ENCODE measurements at regions not wholly inside any gene's neighbourhood (a gene's known extent, or its start where the extent isn't known, plus 50 kb on each side); places are given as distances from the start of the nearest gene placed in this dataset.

DNA sequence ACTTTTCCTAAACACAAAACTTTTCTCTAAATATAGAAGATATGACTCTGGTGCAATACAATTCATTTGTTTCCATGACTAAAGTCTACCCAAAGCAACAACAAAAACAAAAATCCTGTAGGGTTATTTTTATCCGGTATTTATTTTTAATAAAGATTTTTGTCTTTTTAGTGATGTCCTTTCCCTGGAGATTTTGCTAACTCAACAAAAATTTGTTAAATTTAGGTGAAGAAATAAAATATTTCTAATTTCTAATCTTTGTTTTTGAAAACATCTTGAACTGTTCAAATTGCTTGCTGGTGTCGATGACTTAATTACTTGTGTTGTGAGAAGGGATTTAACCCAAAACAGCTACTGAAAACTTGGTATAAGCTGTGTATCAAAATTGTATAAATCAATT is 741.8 kb downstream of the HDGFL1 start:
- DNase-seq (ENCODE audit: low read depth in 1 of 2, low spot score in 1 of 2): no peak
- ATAC-seq: no peak
- ChIA-PET POLR2A (no interaction called here), CTCF (no interaction called here)
- Histone ChIP-seq H3K27ac (no peak overlapping the region), H3K4me3 (no peak overlapping the region), H3K4me2 (no peak overlapping the region), H3K4me1 (no peaks in the 10 kb centered on the region), H3K9me3 (no peaks in the 10 kb centered on the region)
- FAIRE-seq: no peak
- TF ChIP-seq MAFK (IDR thresholded peaks at IDR 0.05; ENCODE audit: partially characterized antibody): peak; percentile 22
- TF ChIP-seq, protein P1, sequence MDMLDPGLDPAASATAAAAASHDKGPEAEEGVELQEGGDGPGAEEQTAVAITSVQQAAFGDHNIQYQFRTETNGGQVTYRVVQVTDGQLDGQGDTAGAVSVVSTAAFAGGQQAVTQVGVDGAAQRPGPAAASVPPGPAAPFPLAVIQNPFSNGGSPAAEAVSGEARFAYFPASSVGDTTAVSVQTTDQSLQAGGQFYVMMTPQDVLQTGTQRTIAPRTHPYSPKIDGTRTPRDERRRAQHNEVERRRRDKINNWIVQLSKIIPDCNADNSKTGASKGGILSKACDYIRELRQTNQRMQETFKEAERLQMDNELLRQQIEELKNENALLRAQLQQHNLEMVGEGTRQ (IDR thresholded peaks at IDR 0.05): no peak
- 54% methylated on average over 2 of the region's 2 CpGs for WGBS (ENCODE audit: missing lambda C conversion rate)

DNA sequence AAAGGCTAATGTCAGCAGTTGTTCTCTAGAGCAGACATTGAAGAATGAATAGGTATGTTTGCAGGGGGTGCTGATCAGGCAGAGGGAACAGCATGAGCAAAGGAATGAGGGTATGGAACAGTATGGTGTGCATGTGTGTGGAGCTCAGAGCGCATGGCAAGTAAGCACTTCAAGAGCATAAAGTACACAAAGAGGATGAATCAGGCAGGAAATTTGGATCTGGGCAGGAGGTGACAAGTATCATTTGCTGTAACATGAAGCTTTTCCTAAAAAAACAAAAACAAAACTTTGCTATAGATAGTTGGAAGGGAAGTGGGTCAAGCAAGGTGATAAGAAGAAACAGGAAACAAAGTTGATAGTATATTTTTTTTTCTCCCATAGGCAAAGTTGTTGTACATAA is 746.8 kb downstream of the HDGFL1 start:
- 36% methylated on average over 1 of the region's 1 CpG for WGBS (ENCODE audit: missing lambda C conversion rate)
- Histone ChIP-seq H3K4me3 (no peak overlapping the region), H3K27ac (no peak overlapping the region), H3K4me1 (no peaks in the 10 kb centered on the region), H3K4me2 (no peak overlapping the region), H3K9me3 (no peaks in the 10 kb centered on the region)
- POLR2A ChIA-PET: no interaction called here
- TF ChIP-seq SMC3 (IDR thresholded peaks at IDR 0.05) (no peak), RNF2 (IDR thresholded peaks at IDR 0.05; ENCODE audit: borderline replicate concordance, low read depth) (no peak), ESRRA (IDR thresholded peaks at IDR 0.05; ENCODE audit: borderline replicate concordance, low read length) (no peak)
- TF ChIP-seq, protein P2, sequence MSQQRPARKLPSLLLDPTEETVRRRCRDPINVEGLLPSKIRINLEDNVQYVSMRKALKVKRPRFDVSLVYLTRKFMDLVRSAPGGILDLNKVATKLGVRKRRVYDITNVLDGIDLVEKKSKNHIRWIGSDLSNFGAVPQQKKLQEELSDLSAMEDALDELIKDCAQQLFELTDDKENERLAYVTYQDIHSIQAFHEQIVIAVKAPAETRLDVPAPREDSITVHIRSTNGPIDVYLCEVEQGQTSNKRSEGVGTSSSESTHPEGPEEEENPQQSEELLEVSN (IDR thresholded peaks at IDR 0.05; ENCODE audit: borderline replicate concordance, low read depth): no peak
- ATAC-seq (no peak), DNase-seq (ENCODE audit: low read depth in 1 of 2, low spot score in 1 of 2) (no peak), FAIRE-seq (no peak)
- CTCF ChIA-PET: no interaction called here

DNA sequence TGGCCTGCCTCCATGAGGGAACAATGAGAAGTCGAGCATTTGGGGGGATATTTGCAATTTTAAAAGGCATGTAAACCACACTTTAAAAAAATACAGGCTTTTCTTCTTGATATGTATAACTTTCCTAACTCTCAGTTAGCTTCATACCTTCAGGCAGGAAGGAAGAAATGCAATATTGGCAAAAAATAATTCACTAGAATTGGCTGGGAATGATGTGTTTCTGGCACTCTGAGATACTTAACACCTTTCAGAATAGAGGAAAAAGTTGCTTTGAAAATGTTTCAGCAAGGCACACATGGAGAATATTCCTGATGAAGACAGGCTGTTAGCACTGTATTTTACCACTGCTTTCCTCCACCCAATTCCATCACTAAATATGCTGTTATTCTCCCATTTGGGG is 747.6 kb downstream of the HDGFL1 start:
- POLR2A ChIA-PET: no interaction called here

DNA sequence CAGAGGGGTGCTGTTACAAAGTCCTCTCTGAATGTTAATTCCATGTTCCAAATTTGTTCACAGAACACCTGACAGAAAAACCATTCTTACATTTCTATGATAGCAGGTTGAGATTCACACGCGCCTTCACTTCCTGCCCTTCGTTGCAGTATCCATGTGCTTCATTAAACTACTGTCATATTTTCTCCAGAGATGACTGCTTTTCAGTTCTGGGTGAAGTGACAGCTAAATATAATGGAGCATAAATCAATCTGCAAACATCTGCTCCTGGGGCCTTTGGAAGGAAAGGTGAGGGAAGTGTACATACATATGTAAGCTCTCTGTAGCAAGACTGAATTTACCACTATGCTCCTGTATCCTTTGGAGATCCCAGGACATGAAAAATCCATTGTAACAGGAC is 750.2 kb downstream of the HDGFL1 start:
- H3K4me2 ChIP-seq: no peak overlapping the region
- ATAC-seq (no peak), DNase-seq (ENCODE audit: low read depth in 1 of 2, low spot score in 1 of 2) (no peak), FAIRE-seq (no peak)
- 69% methylated on average over 3 of the region's 3 CpGs for WGBS (ENCODE audit: missing lambda C conversion rate)
- H3K4me3 ChIP-seq: no peak overlapping the region
- POLR2A ChIA-PET: no interaction called here
- CTCF ChIA-PET: no interaction called here
- H3K27ac ChIP-seq: no peak overlapping the region
- H3K4me1 ChIP-seq: no peaks in the 10 kb centered on the region
- H3K9me3 ChIP-seq: no peaks in the 10 kb centered on the region
- TF ChIP-seq CEBPB (IDR thresholded peaks at IDR 0.05): no peak
- no peak for TF ChIP-seq POLR2AphosphoS2 (conservative IDR thresholded peaks at IDR 0.05; ENCODE audit: low read length)
- TF ChIP-seq HDAC2 (IDR thresholded peaks at IDR 0.05): no peak
- TF ChIP-seq ZFP36 (IDR thresholded peaks at IDR 0.05; ENCODE audit: borderline replicate concordance, partially characterized antibody): no peak
- no peak for TF ChIP-seq KDM1A (IDR thresholded peaks at IDR 0.05; ENCODE audit: low read depth)
- TF ChIP-seq TFCP2L1 (CRISPR knock-in tag; IDR thresholded peaks at IDR 0.05): no peak
- TF ChIP-seq PHF8 (IDR thresholded peaks at IDR 0.05; ENCODE audit: borderline replicate concordance, low read depth): no peak
- no peak for TF ChIP-seq HOXB5 (CRISPR knock-in tag; IDR thresholded peaks at IDR 0.05)
- no peak for TF ChIP-seq HOXB13 (CRISPR knock-in tag; IDR thresholded peaks at IDR 0.05; ENCODE audit: low read depth)
- no peak for TF ChIP-seq TP53 (CRISPR knock-in tag; IDR thresholded peaks at IDR 0.05)
- TF ChIP-seq CBX2 (IDR thresholded peaks at IDR 0.05; ENCODE audit: borderline replicate concordance, low read depth): no peak
- TF ChIP-seq, protein P3, sequence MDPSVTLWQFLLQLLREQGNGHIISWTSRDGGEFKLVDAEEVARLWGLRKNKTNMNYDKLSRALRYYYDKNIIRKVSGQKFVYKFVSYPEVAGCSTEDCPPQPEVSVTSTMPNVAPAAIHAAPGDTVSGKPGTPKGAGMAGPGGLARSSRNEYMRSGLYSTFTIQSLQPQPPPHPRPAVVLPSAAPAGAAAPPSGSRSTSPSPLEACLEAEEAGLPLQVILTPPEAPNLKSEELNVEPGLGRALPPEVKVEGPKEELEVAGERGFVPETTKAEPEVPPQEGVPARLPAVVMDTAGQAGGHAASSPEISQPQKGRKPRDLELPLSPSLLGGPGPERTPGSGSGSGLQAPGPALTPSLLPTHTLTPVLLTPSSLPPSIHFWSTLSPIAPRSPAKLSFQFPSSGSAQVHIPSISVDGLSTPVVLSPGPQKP (IDR thresholded peaks at IDR 0.05; ENCODE audit: low read depth, low read length): no peak
- no peak for TF ChIP-seq ZNF302 (CRISPR knock-in tag; IDR thresholded peaks at IDR 0.05)

More for the DNA sequence above, 747.6 kb downstream of the HDGFL1 start:
- no peak overlapping the region for H3K4me3 ChIP-seq
- H3K4me2 ChIP-seq: no peak overlapping the region
- TF ChIP-seq TP53 (CRISPR knock-in tag; IDR thresholded peaks at IDR 0.05) (no peak), CBX2 (IDR thresholded peaks at IDR 0.05; ENCODE audit: borderline replicate concordance, low read depth) (no peak), CBX8 (IDR thresholded peaks at IDR 0.05) (no peak), MYC (IDR thresholded peaks at IDR 0.05; ENCODE audit: borderline replicate concordance, low read length) (no peak), GATA3 (IDR thresholded peaks at IDR 0.05; ENCODE audit: borderline replicate concordance) (no peak), EHMT2 (IDR thresholded peaks at IDR 0.05; ENCODE audit: low read depth) (no peak), POLR2A (IDR thresholded peaks at IDR 0.05; ENCODE audit: low read length) (no peak), ZNF302 (CRISPR knock-in tag; IDR thresholded peaks at IDR 0.05) (no peak), KDM5A (IDR thresholded peaks at IDR 0.05) (no peak), RNF2 (IDR thresholded peaks at IDR 0.05; ENCODE audit: borderline replicate concordance, low read depth) (no peak), MAZ (IDR thresholded peaks at IDR 0.05; ENCODE audit: borderline replicate concordance, low read depth, low read length) (no peak), POLR2AphosphoS2 (conservative IDR thresholded peaks at IDR 0.05; ENCODE audit: low read length) (no peak)
- TF ChIP-seq, protein P4, sequence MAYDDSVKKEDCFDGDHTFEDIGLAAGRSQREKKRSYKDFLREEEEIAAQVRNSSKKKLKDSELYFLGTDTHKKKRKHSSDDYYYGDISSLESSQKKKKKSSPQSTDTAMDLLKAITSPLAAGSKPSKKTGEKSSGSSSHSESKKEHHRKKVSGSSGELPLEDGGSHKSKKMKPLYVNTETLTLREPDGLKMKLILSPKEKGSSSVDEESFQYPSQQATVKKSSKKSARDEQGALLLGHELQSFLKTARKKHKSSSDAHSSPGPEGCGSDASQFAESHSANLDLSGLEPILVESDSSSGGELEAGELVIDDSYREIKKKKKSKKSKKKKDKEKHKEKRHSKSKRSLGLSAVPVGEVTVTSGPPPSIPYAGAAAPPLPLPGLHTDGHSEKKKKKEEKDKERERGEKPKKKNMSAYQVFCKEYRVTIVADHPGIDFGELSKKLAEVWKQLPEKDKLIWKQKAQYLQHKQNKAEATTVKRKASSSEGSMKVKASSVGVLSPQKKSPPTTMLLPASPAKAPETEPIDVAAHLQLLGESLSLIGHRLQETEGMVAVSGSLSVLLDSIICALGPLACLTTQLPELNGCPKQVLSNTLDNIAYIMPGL (CRISPR knock-in tag; IDR thresholded peaks at IDR 0.05; ENCODE audit: borderline replicate concordance): no peak
- TF ChIP-seq, protein P5, sequence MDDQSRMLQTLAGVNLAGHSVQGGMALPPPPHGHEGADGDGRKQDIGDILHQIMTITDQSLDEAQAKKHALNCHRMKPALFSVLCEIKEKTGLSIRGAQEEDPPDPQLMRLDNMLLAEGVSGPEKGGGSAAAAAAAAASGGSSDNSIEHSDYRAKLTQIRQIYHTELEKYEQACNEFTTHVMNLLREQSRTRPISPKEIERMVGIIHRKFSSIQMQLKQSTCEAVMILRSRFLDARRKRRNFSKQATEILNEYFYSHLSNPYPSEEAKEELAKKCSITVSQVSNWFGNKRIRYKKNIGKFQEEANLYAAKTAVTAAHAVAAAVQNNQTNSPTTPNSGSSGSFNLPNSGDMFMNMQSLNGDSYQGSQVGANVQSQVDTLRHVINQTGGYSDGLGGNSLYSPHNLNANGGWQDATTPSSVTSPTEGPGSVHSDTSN (IDR thresholded peaks at IDR 0.05): no peak
- TF ChIP-seq, protein P6, sequence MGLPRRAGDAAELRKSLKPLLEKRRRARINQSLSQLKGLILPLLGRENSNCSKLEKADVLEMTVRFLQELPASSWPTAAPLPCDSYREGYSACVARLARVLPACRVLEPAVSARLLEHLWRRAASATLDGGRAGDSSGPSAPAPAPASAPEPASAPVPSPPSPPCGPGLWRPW (IDR thresholded peaks at IDR 0.05): no peak
- DNase-seq (ENCODE audit: low read depth in 1 of 2, low spot score in 1 of 2) (no peak), FAIRE-seq (no peak), ATAC-seq (no peak)
- 0% methylated on average over 1 of the region's 1 CpG for WGBS (ENCODE audit: missing lambda C conversion rate)
- CTCF ChIA-PET: no interaction called here
- no peaks in the 10 kb centered on the region for H3K4me1 ChIP-seq
- no peaks in the 10 kb centered on the region for H3K9me3 ChIP-seq
- no peak overlapping the region for H3K27ac ChIP-seq

Data from A549 (cell line).